ENCODE measurements at regions not wholly inside any gene's neighbourhood (a gene's known extent, or its start where the extent isn't known, plus 50 kb on each side); places are given as distances from the start of the nearest gene placed in this dataset.

- TF ChIP-seq CTCF (IDR thresholded peaks at IDR 0.05), result no peak
- H3K27ac ChIP-seq, result no peak overlapping the region
- no peaks in the 10 kb centered on the region for H3K27me3 ChIP-seq (ENCODE audit: low read depth)
- H3K4me3 ChIP-seq, result no peak overlapping the region
- no peaks in the 10 kb centered on the region for H3K9me3 ChIP-seq
- no peak for ATAC-seq
- intact Hi-C loops (cut with DNase I), result no loop called here
- no peaks in the 10 kb centered on the region for H3K36me3 ChIP-seq
- no peak for DNase-seq
- peaks cover 15% of the 10 kb centered on the region for H3K4me1 ChIP-seq
Observed at GRCh38 chr4:183825346-183825745, 79.8 kb upstream of the STOX2 start.

- H3K4me3 ChIP-seq, result no peak overlapping the region
- intact Hi-C loops (cut with DNase I), result no loop called here
- H3K9me3 ChIP-seq, result no peaks in the 10 kb centered on the region
- H3K4me1 ChIP-seq, result peaks cover 26% of the 10 kb centered on the region
- no peak overlapping the region for H3K27ac ChIP-seq
- DNase-seq (no peak), ATAC-seq (no peak)
- no peaks in the 10 kb centered on the region for H3K27me3 ChIP-seq (ENCODE audit: low read depth)
- TF ChIP-seq CTCF (IDR thresholded peaks at IDR 0.05), result no peak
- H3K36me3 ChIP-seq, result no peaks in the 10 kb centered on the region
Observed at GRCh38 chr4:183826461-183826860, 78.6 kb upstream of the STOX2 start.

- intact Hi-C loops (cut with DNase I), result no loop called here
- Histone ChIP-seq H3K27ac (no peak overlapping the region), H3K4me3 (no peak overlapping the region), H3K36me3 (no peaks in the 10 kb centered on the region), H3K27me3 (ENCODE audit: low read depth) (no peaks in the 10 kb centered on the region), H3K9me3 (no peaks in the 10 kb centered on the region), H3K4me1 (peaks cover 37% of the 10 kb centered on the region)
- TF ChIP-seq CTCF (IDR thresholded peaks at IDR 0.05), result no peak
- no peak for ATAC-seq
- DNase-seq, result no peak
Observed at GRCh38 chr4:183828125-183828524, 77.0 kb upstream of the STOX2 start.

GRCh38 chr4:183828839-183829238 is 76.3 kb upstream of the STOX2 start:
- no peak overlapping the region for H3K4me3 ChIP-seq
- no peak for DNase-seq
- H3K27me3 ChIP-seq (ENCODE audit: low read depth), result no peaks in the 10 kb centered on the region
- ATAC-seq, result no peak
- no peaks in the 10 kb centered on the region for H3K36me3 ChIP-seq
- TF ChIP-seq CTCF (IDR thresholded peaks at IDR 0.05), result no peak
- intact Hi-C loops (cut with DNase I), result no loop called here
- no peaks in the 10 kb centered on the region for H3K9me3 ChIP-seq
- H3K4me1 ChIP-seq, result peaks cover 37% of the 10 kb centered on the region
- no peak overlapping the region for H3K27ac ChIP-seq

GRCh38 chr4:183830438-183830985 is 74.6 kb upstream of the STOX2 start:
- H3K4me1 ChIP-seq, result peaks cover 37% of the 10 kb centered on the region
- H3K27ac ChIP-seq, result no peak overlapping the region
- DNase-seq (no peak), ATAC-seq (peak; percentile 55 to 67)
- no peak for TF ChIP-seq CTCF (IDR thresholded peaks at IDR 0.05)
- H3K36me3 ChIP-seq, result no peaks in the 10 kb centered on the region
- intact Hi-C loops (cut with DNase I), result no loop called here
- H3K9me3 ChIP-seq, result no peaks in the 10 kb centered on the region
- no peaks in the 10 kb centered on the region for H3K27me3 ChIP-seq (ENCODE audit: low read depth)
- H3K4me3 ChIP-seq, result no peak overlapping the region

- no peaks in the 10 kb centered on the region for H3K27me3 ChIP-seq (ENCODE audit: low read depth)
- no peaks in the 10 kb centered on the region for H3K9me3 ChIP-seq
- intact Hi-C loops (cut with DNase I), result no loop called here
- ATAC-seq (peak in 1 of 2 donors; percentile 21), DNase-seq (no peak)
- no peak overlapping the region for H3K27ac ChIP-seq
- no peak for TF ChIP-seq CTCF (IDR thresholded peaks at IDR 0.05)
- no peak overlapping the region for H3K4me3 ChIP-seq
- H3K4me1 ChIP-seq, result peaks cover 37% of the 10 kb centered on the region
- H3K36me3 ChIP-seq, result no peaks in the 10 kb centered on the region
Observed at GRCh38 chr4:183831026-183831446, 74.1 kb upstream of the STOX2 start.

Data from lower lobe of right lung (tissue), 2 donors.